ENCODE measurements at regions not wholly inside any gene's neighbourhood (a gene's known extent, or its start where the extent isn't known, plus 50 kb on each side); places are given as distances from the start of the nearest gene placed in this dataset.

DNA sequence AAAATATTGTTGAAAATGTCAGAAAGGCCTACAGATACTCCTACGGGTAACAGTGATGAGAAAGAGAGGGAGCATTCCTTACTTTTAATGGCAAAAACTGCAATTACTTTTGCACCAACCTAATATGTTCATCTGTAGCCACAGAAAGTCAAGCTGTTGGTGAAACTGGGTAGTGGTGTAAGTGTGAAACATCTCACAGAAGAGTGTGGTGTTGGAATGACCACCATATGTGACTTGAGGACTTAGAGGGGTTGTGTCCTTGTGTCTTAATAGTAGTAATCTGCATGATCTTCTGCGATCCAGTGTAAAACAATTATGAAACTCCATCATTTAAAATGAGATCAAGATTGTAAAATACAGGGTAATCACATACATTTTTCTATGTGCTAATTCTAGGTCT, 320.7 kb downstream of the ADGRL2 start:
- TF ChIP-seq POLR2AphosphoS5 (IDR thresholded peaks at IDR 0.05) (no peak), POLR2A (IDR thresholded peaks at IDR 0.05) (no peak)
